Hematopoietic multipotent progenitor cell (in vitro differentiated cells): ENCODE measurements at regions not wholly inside any gene's neighbourhood (a gene's known extent, or its start where the extent isn't known, plus 50 kb on each side); places are given as distances from the start of the nearest gene placed in this dataset. TPM values are rescaled to one million over a fixed set of nuclear protein-coding genes. Genes with fewer than 3 reads are reported as not detected.

Experiments
- small RNA-seq: library from RNA; depleted of rRNA; stranded (forward); fragments of <200 nt; gene quantifications from one replicate; pipeline ENCODE3, GENCODE V24; 2012

Small RNAs in the stretch of these regions (small RNA-seq; reads per million reads assigned to genes)
- gene MIR1587 (not detected), gene MIR3937 (not detected), gene RN7SL732P (not detected), gene RNU6-591P (not detected)
